ENCODE measurements at regions not wholly inside any gene's neighbourhood (a gene's known extent, or its start where the extent isn't known, plus 50 kb on each side); places are given as distances from the start of the nearest gene placed in this dataset.

DNA sequence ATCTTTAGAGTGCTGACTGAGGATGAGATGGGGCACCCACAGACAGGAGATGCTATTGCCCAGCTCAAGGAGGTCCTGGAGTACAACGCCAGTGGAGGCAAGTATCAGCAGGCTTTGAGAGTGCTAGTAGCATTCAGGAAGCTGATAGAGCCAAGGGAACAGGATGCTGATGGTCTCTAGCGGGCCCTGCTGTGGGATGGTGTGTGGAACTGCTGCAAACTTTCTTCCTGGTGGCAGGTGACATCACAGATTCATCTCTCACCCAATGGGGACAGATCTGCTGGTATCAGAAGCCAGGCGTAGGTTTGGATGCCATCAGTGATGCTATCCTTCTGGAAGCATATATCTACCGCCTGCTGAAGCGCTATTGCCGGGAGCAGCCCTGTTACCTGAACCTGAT, 609.8 kb upstream of the NCAM2 start:
- H3K9me3 ChIP-seq, result no peaks in the 10 kb centered on the region
- TF ChIP-seq, protein P1, sequence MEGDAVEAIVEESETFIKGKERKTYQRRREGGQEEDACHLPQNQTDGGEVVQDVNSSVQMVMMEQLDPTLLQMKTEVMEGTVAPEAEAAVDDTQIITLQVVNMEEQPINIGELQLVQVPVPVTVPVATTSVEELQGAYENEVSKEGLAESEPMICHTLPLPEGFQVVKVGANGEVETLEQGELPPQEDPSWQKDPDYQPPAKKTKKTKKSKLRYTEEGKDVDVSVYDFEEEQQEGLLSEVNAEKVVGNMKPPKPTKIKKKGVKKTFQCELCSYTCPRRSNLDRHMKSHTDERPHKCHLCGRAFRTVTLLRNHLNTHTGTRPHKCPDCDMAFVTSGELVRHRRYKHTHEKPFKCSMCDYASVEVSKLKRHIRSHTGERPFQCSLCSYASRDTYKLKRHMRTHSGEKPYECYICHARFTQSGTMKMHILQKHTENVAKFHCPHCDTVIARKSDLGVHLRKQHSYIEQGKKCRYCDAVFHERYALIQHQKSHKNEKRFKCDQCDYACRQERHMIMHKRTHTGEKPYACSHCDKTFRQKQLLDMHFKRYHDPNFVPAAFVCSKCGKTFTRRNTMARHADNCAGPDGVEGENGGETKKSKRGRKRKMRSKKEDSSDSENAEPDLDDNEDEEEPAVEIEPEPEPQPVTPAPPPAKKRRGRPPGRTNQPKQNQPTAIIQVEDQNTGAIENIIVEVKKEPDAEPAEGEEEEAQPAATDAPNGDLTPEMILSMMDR (IDR thresholded peaks at IDR 0.05), result no peak
- intact Hi-C loops (cut with DNase I), result no loop called here
- no peak overlapping the region for H3K27ac ChIP-seq
- no peak for DNase-seq (ENCODE audit: low spot score in 2 of 2)
- H3K4me1 ChIP-seq, result no peaks in the 10 kb centered on the region
- no peaks in the 10 kb centered on the region for H3K36me3 ChIP-seq
- no peaks in the 10 kb centered on the region for H3K27me3 ChIP-seq
- H3K4me3 ChIP-seq, result no peak overlapping the region

DNA sequence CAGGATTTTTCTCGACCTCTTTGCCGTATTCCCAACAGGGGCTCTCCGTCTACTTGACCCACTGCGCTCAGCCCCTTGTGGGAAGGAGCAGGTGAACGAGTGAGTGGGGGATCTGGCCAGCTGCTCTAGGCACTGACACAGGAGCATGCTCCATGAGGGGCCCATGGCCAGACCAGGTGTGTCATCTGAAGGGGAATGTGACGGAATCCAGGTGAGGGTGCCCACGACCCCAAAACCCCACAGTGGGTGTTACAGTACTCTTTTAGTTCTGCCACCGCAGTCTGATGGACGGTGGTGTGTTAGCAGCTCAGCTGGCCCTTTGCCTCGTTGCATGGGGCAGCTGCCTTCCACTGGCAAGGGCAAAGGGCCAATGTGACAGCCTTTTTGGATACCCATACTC, 601.4 kb upstream of the NCAM2 start:
- H3K27ac ChIP-seq, result no peak overlapping the region
- intact Hi-C loops (cut with DNase I), result no loop called here

DNA sequence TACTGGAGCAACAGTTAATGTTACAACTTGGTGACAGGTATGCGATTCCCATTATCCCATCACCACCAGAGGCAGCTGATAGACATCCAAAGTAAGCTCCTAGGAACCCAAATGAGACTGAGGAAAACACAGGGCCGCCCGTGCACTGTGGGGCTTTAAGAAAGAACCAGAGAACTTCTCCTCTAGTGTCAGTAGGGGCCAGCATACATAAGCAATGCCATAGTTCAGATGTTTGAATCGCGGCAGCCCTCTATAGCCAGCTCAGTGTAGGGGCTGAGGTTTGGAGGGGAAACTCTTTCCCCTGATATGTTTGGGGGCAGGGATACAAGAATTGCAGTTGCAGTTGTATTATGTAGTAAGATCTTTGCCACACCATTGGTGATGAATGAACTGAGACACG, 593.3 kb upstream of the NCAM2 start:
- Histone ChIP-seq H3K4me3 (no peak overlapping the region), H3K27me3 (no peaks in the 10 kb centered on the region), H3K9me3 (no peaks in the 10 kb centered on the region), H3K36me3 (no peaks in the 10 kb centered on the region), H3K4me1 (no peaks in the 10 kb centered on the region), H3K27ac (no peak overlapping the region)
- TF ChIP-seq, protein P1 (IDR thresholded peaks at IDR 0.05), result no peak
- DNase-seq (ENCODE audit: low spot score in 2 of 2), result no peak
- intact Hi-C loops (cut with DNase I), result no loop called here

More for the DNA sequence above, 601.4 kb upstream of the NCAM2 start:
- TF ChIP-seq, protein P1 (IDR thresholded peaks at IDR 0.05), result no peak
- no peaks in the 10 kb centered on the region for H3K4me1 ChIP-seq
- no peak overlapping the region for H3K4me3 ChIP-seq
- no peaks in the 10 kb centered on the region for H3K36me3 ChIP-seq
- no peak for DNase-seq (ENCODE audit: low spot score in 2 of 2)
- H3K27me3 ChIP-seq, result no peaks in the 10 kb centered on the region
- H3K9me3 ChIP-seq, result no peaks in the 10 kb centered on the region

DNA sequence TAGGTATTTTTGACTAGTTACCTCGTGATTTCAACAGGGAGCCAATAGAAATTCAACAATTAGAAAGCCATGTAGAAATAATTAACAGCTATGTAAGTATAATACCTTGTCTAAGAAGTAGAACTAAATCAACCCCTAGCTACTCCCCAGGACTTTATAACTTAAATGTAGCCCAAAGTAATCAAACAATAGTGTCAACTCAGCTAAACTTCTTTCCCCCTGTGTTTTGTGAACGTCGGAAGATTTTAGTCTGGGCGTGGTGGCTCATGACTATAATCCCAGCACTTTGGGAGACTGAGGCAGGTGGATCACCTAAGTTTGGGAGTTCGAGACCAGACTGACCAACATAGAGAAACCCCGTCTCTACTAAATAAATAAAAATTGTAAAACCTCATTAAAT, 579.9 kb upstream of the NCAM2 start:
- TF ChIP-seq, protein P1 (IDR thresholded peaks at IDR 0.05), result no peak
- no peak overlapping the region for H3K27ac ChIP-seq
- intact Hi-C loops (cut with DNase I), result no loop called here
- H3K36me3 ChIP-seq, result no peaks in the 10 kb centered on the region
- no peaks in the 10 kb centered on the region for H3K4me1 ChIP-seq
- H3K9me3 ChIP-seq, result no peaks in the 10 kb centered on the region
- H3K27me3 ChIP-seq, result no peaks in the 10 kb centered on the region
- no peak for DNase-seq (ENCODE audit: low spot score in 2 of 2)
- H3K4me3 ChIP-seq, result no peak overlapping the region

DNA sequence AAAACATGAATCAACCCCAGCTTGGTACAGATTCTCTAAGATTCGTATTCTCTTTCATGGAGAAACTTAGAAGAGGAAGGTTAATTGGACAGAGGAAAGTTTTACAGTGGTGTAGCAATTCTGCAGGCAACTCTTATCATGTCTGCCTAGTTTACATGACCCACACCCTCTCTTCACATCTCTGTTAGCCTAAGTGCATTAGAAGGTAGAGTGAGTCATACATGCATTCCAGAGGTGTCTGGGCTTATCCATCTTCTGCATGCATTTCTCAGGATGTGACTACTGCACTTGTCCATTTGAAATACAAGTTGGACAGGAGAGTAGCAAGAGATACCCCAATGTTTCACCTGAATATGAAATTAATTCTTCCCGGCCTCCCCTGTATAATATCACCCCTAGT, 578.4 kb upstream of the NCAM2 start:
- Histone ChIP-seq H3K4me3 (no peak overlapping the region), H3K27ac (no peak overlapping the region), H3K4me1 (no peaks in the 10 kb centered on the region), H3K27me3 (no peaks in the 10 kb centered on the region), H3K36me3 (no peaks in the 10 kb centered on the region), H3K9me3 (no peaks in the 10 kb centered on the region)
- DNase-seq (ENCODE audit: low spot score in 2 of 2), result no peak
- TF ChIP-seq, protein P1 (IDR thresholded peaks at IDR 0.05), result no peak
- intact Hi-C loops (cut with DNase I), result no loop called here

DNA sequence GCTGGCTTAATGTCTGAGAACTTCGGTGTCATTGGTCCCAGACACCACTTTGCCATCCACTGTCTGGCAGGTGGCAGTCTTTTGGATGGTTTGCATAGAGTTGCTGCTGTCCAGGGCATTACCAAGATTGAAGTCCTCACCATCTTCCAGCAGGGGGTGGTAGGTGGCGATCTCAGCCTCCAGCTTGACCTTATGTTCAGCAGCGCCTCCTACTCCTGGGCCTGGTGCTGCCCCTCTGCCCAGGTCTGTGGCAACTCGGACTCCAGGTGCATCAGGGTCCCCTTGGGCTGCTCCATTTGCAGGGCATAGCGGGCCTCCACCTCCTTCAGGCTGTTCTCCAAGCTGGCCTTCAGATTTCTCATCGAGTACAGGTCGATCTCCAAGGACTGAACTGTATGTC, 573.3 kb upstream of the NCAM2 start:
- H3K9me3 ChIP-seq, result no peaks in the 10 kb centered on the region
- intact Hi-C loops (cut with DNase I), result no loop called here
- TF ChIP-seq, protein P1 (IDR thresholded peaks at IDR 0.05), result no peak
- H3K27me3 ChIP-seq, result no peaks in the 10 kb centered on the region
- H3K27ac ChIP-seq, result no peak overlapping the region
- H3K4me3 ChIP-seq, result no peak overlapping the region
- no peak for DNase-seq (ENCODE audit: low spot score in 2 of 2)
- H3K36me3 ChIP-seq, result no peaks in the 10 kb centered on the region
- H3K4me1 ChIP-seq, result no peaks in the 10 kb centered on the region
